Dermis microvascular lymphatic vessel endothelial cell (primary cell): ENCODE measurements at regions not wholly inside any gene's neighbourhood (a gene's known extent, or its start where the extent isn't known, plus 50 kb on each side); places are given as distances from the start of the nearest gene placed in this dataset.

Source experiments
- DNase-seq, 2 donors: peaks; one replicate each; pipeline versions ENCODE4 v3.0.0 to v3.0.0-alpha.2; 2010; ENCODE audit warnings: low read depth in 2 of 2

DNA sequence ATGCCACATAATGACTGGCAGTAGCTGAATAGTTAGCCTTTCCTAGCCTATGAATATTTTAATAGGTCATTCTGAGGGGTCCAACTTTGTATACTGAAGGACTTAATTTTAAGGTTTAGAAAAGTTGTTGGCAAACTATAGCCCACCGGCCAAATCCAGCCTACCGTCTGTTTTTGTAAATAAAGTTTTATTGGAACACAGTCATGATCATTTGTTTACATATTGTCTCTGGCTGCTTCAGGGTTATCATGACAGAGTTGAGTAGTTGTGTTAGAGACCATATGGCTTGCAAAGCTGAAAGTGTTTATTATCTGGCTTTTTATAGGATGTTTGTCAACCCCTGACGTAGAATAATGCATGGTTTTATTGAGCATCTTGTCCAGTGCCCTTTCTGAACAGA, 73.4 kb downstream of the NTMT2 start:
- no peak for DNase-seq

DNA sequence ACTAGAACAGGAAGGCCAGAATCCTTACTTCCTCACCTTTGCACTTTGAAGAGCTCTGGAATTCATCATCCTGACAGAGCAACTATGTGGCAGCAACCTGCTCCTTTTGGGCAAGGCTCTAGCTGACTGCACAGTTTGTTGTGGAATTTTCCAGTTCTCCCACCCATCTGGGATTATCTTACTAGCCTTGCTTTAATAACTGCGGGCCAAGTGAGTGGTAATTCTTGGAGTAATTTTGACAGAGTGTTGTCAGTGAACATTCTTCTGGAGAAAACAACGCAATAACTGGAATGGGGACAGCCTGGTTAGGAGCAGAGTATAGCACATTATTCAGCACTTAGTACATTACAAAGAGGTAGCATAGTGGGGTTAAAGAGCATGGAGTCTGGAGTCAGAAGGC, 75.3 kb downstream of the NTMT2 start:
- no peak for DNase-seq

DNA sequence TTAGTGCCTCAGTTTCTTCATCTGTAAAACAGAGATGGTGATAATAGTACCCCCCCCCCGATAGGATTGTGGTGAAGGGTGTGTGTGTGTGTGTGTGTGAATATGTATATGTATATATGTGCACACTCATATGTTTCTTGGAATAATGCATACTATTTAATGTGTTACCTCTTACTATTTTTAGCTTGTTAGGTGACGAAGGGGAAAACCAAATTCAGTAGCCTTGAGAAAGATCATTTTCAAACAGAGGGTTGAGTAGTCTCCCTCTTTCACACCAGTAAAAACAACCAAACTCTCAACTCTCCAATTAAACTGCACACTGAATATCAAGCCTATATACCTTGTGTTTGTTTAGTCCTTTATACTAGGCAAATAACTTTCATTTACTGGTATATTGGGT, 75.7 kb downstream of the NTMT2 start:
- no peak for DNase-seq

DNA sequence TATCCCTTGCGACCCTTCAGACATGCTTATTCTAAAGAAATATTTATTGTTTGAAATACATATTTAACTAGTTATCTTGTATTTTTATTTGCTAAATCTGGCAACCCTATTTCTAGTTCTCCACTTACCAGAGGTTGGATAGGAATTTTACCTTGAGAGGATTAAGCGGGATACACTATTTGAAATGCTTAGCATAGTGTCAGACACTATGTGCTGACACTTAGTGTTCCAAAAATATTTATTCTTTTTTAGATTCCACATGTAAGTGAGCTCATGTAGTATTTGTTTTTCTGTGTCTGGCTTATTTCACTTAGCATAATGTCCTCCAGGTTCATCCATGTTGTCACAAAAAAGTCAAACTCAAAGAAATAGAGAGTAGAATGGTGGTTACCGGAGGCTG, 78.7 kb downstream of the NTMT2 start:
- DNase-seq = no peak

GRCh38 chr1:170225781-170226530, 80.2 kb downstream of the NTMT2 start:
- DNase-seq = no peak

DNA sequence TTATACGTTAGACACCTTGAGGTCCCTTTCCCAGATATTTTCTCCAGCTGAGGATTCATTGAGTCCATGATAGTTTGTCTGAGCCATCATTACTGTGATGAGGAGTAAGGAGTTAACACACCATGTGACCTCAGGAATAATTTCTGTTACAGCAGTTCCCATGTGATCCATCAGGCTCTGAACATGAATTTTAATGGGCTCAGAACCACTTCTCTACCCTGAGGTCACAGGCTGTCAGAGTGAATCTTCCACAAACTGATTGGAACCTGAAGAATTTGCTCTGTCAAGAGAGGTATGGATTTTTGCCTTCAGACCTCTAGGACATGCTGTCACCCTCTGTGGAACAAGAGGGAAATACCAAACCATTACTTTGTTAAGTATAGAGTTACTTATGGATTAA, 81.0 kb downstream of the NTMT2 start:
- no peak for DNase-seq

DNA sequence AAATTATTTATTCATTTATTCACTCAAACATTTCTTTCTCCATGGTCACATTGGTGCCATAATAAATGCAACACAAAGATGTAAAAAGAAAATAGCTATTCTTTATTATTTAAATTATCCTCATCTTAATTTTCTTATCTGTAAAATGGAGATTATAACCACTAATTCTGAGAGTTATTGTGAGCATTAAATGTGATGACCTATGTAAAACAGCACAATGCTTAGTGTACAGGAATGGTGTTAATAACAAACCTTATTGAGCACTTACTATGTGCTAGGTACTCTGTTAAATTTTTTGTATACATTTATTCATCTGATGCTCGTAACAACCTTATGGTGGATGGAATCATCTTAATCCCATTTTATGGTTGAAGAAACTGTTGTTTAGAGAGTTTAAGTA, 84.6 kb downstream of the NTMT2 start:
- no peak for DNase-seq

DNA sequence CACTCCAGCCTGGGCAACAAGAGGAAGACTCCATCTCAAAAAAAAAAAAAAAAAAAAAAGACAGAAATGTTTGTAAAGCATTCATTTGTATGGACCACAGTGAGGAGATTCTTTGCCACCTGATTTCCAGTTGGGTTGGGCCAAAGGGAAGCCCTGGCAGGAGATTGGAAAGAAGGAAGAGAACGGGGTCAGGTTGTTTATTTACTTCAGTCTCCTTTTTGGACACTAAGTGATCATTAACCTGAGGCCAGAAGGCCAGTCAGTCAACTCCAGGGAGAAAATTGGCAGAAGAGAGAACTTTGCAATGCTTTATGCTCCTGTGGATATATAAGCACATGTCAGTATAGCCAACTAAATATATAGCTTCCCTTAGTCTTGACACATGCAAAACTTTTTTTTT, 85.9 kb downstream of the NTMT2 start:
- no peak for DNase-seq

DNA sequence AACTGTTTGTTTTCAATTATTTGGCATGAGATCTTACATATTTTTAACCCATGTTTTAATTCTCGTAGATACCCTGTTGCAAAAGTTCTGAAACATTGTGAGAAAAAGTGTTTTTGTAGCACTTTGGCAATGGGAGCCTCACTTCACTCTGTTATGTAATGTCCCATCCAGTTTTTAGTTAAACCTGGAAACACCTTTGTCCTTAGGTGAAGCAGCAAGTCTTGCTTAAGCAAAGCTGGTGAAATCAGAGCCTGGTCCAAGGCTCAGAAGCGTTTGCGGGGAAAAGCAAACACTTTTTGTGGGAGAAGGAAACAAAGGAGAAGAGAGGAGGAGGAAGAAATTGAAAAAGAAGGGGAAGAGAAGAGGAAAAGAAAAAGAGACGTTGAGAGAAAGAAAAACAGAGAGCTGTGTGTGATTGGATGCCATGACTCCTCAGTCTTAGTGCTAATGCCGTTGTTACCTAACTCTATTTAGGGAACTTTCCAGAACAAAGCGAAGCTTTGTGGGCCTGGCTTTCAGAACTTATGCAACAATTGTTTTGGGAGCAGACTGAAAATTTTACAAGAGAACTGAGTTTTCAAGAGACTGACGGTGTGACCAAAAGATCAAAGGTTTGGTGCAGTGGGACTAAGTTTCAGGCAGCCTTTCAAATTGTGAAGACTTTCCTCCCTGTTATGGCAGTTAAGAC, 93.1 kb downstream of the NTMT2 start:
- DNase-seq = no peak

GRCh38 chr1:170239445-170239844, 93.7 kb downstream of the NTMT2 start:
- DNase-seq = no peak

DNA sequence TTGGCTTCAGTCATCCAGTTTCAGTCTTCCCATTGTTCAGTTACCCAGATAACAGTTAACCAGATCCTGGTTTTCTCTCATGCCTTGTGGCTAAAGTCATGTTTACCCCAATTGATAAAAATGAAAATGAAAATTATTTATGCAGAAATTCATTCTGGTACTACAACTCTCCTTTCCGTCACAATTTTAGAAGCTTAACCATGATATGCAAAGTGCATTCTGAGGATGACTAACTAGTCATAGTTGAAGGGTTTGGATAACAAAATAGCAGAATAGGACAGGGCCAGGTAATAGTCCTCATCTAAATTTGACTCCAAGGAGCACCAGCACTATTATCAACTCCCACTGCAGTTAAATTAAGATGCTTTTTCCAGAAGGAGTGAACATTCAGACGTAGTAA, 94.7 kb downstream of the NTMT2 start:
- DNase-seq = no peak

- DNase-seq = no peak
Measured at GRCh38 chr1:170241266-170241851, 95.6 kb downstream of the NTMT2 start.

DNA sequence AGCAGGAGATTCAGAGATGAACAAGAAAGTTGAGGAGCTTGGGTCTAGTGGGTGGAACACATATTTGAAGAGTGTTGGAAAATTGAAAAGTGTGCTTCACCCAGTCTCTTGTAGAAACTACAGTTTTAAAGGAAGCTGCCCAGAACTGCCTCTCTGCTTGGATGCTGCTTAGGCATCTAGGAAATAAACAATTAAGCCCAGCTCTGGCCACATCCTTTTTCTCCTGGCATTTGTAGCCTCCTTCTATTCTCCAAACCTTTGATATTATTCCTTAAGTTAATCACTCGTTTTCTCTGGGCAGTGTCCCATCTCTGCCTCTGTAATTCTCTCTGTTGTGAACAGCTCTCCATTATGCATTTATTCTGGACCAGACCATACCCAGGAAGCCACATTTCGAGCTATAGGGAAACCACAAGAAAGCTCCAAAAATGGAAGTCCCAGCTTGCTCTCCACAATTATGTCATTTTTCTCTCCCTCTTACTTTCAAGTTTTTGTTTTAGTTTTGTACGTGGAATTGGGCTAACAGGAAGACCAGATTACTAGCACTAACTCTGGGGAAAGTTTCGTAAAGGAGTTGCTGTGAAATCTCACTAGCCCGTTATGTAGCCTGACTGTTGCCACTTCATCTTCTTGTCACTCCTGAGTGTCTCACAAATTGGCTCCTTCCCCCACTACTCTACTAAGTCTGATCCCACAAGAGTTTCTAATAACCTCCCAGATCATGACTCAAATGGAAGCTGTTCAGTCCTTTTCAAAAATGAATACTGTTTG, 102.2 kb downstream of the NTMT2 start:
- DNase-seq = no peak

DNA sequence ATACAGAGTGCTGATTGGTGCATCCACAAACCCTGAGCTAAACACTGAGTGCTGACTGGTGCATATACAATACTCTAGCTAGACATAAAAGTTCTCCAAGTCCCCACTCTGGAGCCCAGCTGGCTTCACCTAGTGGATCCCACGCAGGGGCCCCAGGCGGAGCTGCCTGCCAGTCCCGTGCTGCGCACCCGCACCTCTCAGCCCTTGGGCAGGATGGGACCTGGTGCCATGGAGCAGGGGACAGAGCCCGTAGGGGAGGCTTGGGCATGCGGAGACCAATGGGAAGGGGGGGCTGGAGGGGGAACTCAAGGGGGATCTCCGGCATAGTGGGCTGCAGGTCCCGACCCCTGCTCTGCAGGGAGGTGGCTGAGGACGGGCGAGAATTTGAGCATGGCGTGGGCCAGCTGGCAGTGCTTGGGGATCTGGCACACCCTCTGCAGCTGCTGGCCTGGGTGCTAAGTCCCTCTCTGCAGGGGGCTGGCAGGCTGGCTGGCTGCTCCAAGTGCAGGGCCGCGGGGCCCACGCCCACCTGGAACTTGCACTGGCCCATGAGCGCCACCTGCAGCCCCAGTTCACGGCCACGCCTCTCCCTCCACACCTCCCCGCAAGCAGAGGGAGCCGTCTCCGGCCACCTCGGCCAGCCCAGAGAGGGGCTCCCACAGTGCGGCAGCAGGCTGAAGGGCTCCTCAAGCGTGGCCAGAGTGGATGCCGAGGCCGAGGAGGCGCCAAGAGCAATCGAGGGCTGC, 104.9 kb downstream of the NTMT2 start:
- no peak for DNase-seq

- no peak for DNase-seq
Measured at GRCh38 chr1:170252851-170253579, 107.3 kb downstream of the NTMT2 start.

DNA sequence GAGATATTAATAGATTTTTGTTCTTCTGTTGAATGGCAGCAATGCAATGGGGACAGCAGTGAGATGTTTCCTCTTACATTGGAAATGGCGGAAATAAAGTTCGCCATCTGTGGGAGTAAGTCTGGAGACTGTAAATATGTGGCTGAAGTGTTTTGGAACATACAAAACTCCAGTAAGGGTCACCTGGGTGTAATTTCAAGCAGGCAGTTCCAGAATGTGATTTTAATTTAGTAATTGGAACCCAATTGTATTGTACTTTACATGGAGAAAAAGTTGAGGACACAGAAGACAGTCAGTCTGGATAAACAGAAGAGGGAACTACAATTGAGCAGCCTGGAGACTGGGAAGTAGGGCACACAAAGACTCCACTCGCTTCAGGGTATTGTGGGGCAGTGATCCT, 108.6 kb downstream of the NTMT2 start:
- no peak for DNase-seq

GRCh38 chr1:170261669-170262068, 115.9 kb downstream of the NTMT2 start:
- no peak for DNase-seq

DNA sequence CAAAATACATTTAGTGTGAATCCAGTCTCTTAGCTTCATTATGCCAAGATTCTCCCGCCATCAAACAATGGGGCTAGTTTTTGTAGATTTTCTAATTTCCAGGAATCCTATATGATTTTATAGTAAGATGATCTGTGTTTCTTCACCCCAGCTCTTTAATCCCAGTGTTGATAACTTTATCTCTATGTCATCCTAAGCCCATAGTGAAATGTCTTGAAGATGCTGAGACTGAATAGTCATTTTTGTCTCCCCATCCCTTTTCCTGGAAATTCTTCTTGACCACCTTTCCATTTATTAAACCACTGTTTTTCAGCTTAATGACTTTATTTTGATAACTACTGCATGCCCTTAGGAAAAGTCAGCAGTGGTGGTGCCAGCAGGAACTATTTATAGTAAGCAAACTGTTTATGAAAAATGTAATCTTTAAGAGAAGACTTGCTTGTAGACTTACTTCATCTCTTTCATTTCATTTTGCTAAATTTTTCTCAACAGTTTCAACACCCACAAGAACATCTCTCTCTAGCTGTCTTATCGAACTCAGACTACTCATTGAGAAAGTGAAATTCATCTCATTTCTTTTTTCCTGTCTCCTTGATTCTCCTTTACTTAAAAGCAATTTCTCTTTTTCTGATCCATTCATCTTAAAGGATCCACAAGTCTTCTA, 116.6 kb downstream of the NTMT2 start:
- no peak for DNase-seq

GRCh38 chr1:170265234-170265633, 119.5 kb downstream of the NTMT2 start:
- no peak for DNase-seq

- no peak for DNase-seq
Measured at GRCh38 chr1:170267317-170267716, 121.6 kb downstream of the NTMT2 start.
